ENCODE measurements at regions not wholly inside any gene's neighbourhood (a gene's known extent, or its start where the extent isn't known, plus 50 kb on each side); places are given as distances from the start of the nearest gene placed in this dataset.

DNA sequence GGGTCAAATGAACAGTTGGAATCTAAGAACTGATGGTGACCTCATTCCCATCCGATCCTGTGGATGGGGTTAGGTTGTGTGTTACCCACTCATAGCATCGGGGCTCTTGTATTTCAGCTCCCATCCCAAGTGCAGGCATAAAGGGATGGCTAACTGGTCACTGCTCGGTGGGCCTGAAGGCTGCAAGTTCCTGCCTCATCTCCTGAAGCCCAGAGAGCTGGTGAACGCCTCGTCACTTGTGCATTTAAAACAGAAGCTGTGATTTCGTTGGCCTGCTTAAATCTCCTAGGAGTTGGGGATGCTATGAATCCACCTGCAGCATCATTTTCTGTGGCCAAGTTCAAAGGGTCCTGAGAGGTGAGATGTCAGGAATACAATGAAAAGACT is 477.0 kb downstream of the TBC1D22A start:
- no peak for TF ChIP-seq EZH2phosphoT487 (IDR thresholded peaks at IDR 0.05; ENCODE audit: borderline replicate concordance, low read length)
- TF ChIP-seq, protein P1, sequence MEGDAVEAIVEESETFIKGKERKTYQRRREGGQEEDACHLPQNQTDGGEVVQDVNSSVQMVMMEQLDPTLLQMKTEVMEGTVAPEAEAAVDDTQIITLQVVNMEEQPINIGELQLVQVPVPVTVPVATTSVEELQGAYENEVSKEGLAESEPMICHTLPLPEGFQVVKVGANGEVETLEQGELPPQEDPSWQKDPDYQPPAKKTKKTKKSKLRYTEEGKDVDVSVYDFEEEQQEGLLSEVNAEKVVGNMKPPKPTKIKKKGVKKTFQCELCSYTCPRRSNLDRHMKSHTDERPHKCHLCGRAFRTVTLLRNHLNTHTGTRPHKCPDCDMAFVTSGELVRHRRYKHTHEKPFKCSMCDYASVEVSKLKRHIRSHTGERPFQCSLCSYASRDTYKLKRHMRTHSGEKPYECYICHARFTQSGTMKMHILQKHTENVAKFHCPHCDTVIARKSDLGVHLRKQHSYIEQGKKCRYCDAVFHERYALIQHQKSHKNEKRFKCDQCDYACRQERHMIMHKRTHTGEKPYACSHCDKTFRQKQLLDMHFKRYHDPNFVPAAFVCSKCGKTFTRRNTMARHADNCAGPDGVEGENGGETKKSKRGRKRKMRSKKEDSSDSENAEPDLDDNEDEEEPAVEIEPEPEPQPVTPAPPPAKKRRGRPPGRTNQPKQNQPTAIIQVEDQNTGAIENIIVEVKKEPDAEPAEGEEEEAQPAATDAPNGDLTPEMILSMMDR (IDR thresholded peaks at IDR 0.05; ENCODE audit: low read depth, low read length, poor library complexity, severe bottlenecking) = no peak
- H3K4me3 ChIP-seq (ENCODE audit: low read length) = no peak overlapping the region
- H3K27ac ChIP-seq (ENCODE audit: low read depth, low read length) = no peak overlapping the region
- H3K36me3 ChIP-seq (ENCODE audit: control insufficient read depth, low read length) = no peaks in the 10 kb centered on the region
- no peaks in the 10 kb centered on the region for H3K4me1 ChIP-seq (ENCODE audit: control insufficient read depth, low read length)
- no peaks in the 10 kb centered on the region for H3K9me3 ChIP-seq (ENCODE audit: control insufficient read depth, insufficient read depth, low read length)
- no peaks in the 10 kb centered on the region for H4K20me1 ChIP-seq (ENCODE audit: control insufficient read depth, insufficient read depth, low read depth, low read length)
- H3K79me2 ChIP-seq (ENCODE audit: control insufficient read depth, low read length) = no peaks in the 10 kb centered on the region
- H3K27me3 ChIP-seq (ENCODE audit: control insufficient read depth, low read length) = no peaks in the 10 kb centered on the region
- H3K9me2 ChIP-seq (replicated peaks; ENCODE audit: control insufficient read depth, low read length) = no peaks in the 10 kb centered on the region
- H3K4me2 ChIP-seq (ENCODE audit: low read length) = no peak overlapping the region
- H3F3A ChIP-seq (ENCODE audit: control insufficient read depth, insufficient read depth) = no peaks in the 10 kb centered on the region

- Histone ChIP-seq H3K36me3 (ENCODE audit: control insufficient read depth, low read length) (no peaks in the 10 kb centered on the region), H4K20me1 (ENCODE audit: control insufficient read depth, insufficient read depth, low read depth, low read length) (no peaks in the 10 kb centered on the region), H3K9me3 (ENCODE audit: control insufficient read depth, insufficient read depth, low read length) (peaks cover 2% of the 10 kb centered on the region; the same call in 1 of the 2 replicates), H3K79me2 (ENCODE audit: control insufficient read depth, low read length) (no peaks in the 10 kb centered on the region), H3K27ac (ENCODE audit: low read depth, low read length) (no peak overlapping the region), H3F3A (ENCODE audit: control insufficient read depth, insufficient read depth) (no peaks in the 10 kb centered on the region), H3K27me3 (ENCODE audit: control insufficient read depth, low read length) (no peaks in the 10 kb centered on the region), H3K4me3 (ENCODE audit: low read length) (no peak overlapping the region), H3K4me2 (ENCODE audit: low read length) (no peak overlapping the region), H3K4me1 (ENCODE audit: control insufficient read depth, low read length) (no peaks in the 10 kb centered on the region), H3K9me2 (replicated peaks; ENCODE audit: control insufficient read depth, low read length) (no peaks in the 10 kb centered on the region)
- no peak for TF ChIP-seq EZH2phosphoT487 (IDR thresholded peaks at IDR 0.05; ENCODE audit: borderline replicate concordance, low read length)
- TF ChIP-seq, protein P1 (IDR thresholded peaks at IDR 0.05; ENCODE audit: low read depth, low read length, poor library complexity, severe bottlenecking) = no peak
Measured at GRCh38 chr22:47238690-47239473, 476.4 kb downstream of the TBC1D22A start.

- no peaks in the 10 kb centered on the region for H3K79me2 ChIP-seq (ENCODE audit: control insufficient read depth, low read length)
- no peaks in the 10 kb centered on the region for H3K9me2 ChIP-seq (replicated peaks; ENCODE audit: control insufficient read depth, low read length)
- no peak overlapping the region for H3K4me2 ChIP-seq (ENCODE audit: low read length)
- H3K36me3 ChIP-seq (ENCODE audit: control insufficient read depth, low read length) = no peaks in the 10 kb centered on the region
- no peaks in the 10 kb centered on the region for H3K4me1 ChIP-seq (ENCODE audit: control insufficient read depth, low read length)
- TF ChIP-seq EZH2phosphoT487 (IDR thresholded peaks at IDR 0.05; ENCODE audit: borderline replicate concordance, low read length) = no peak
- TF ChIP-seq, protein P1 (IDR thresholded peaks at IDR 0.05; ENCODE audit: low read depth, low read length, poor library complexity, severe bottlenecking) = no peak
- peaks cover 10% of the 10 kb centered on the region; the same call in 1 of the 2 replicates for H3K9me3 ChIP-seq (ENCODE audit: control insufficient read depth, insufficient read depth, low read length)
- H3K27me3 ChIP-seq (ENCODE audit: control insufficient read depth, low read length) = no peaks in the 10 kb centered on the region
- no peak overlapping the region for H3K4me3 ChIP-seq (ENCODE audit: low read length)
- H3K27ac ChIP-seq (ENCODE audit: low read depth, low read length) = no peak overlapping the region
- H4K20me1 ChIP-seq (ENCODE audit: control insufficient read depth, insufficient read depth, low read depth, low read length) = no peaks in the 10 kb centered on the region
- no peaks in the 10 kb centered on the region for H3F3A ChIP-seq (ENCODE audit: control insufficient read depth, insufficient read depth)
Measured at GRCh38 chr22:47237890-47238480, 475.5 kb downstream of the TBC1D22A start.
